ENCODE measurements at regions not wholly inside any gene's neighbourhood (a gene's known extent, or its start where the extent isn't known, plus 50 kb on each side); places are given as distances from the start of the nearest gene placed in this dataset.

DNA sequence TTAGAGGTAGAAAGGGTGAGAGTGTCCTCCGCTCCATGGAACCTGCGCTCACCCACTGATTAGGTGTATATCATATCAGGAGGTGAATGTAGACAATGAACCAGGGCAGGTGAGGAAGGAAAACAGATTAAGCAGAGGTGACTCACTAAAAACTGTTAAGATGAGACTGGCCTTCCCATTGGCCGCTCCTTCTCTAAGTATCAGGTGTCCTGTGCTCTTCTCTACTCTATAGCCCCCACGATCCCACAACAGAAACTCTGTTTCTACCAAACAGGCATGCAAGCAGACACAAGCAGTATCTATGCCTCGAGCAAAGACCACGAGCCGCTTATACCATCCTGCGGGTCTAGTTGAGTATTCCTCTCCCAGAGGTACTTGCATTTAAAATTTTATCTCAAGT, 103.1 kb downstream of the SNX19 start:
- H3K23ac ChIP-seq (ENCODE audit: insufficient read length, low read depth, low read length) = no peak overlapping the region

More for the DNA sequence above, 103.1 kb downstream of the SNX19 start:
- no peaks in the 10 kb centered on the region for H3K9me3 Mint-ChIP-seq
- H3K4me2 ChIP-seq (ENCODE audit: insufficient read depth, insufficient read length, low read length) = no peak overlapping the region
- no peak overlapping the region for H2AFZ ChIP-seq (ENCODE audit: low read length)
- no peak overlapping the region for H4K91ac ChIP-seq (ENCODE audit: insufficient read length, low read depth, low read length)
- no peak overlapping the region for H3K14ac ChIP-seq (ENCODE audit: insufficient read depth, low read length)
- no peaks in the 10 kb centered on the region for H3K79me2 ChIP-seq (ENCODE audit: insufficient read depth, low read length)
- H2BK12ac ChIP-seq (ENCODE audit: insufficient read length, low read depth, low read length) = no peak overlapping the region
- WGBS (ENCODE audit: extremely low coverage, insufficient read length, low lambda C conversion rate) = no CpG with 5 or more reads among the region's 8 CpGs
- H2AK5ac ChIP-seq (ENCODE audit: insufficient read length, low read length) = no peak overlapping the region
- H3K27ac ChIP-seq (ENCODE audit: insufficient read length, low read depth, low read length) = no peak overlapping the region
- peaks cover 5% of the 10 kb centered on the region; the same call in 1 of the 2 replicates for H3K27me3 Mint-ChIP-seq (ENCODE audit: low read depth)
- H3K4me1 Mint-ChIP-seq = peaks cover 10 to 15% of the 10 kb centered on the region in 2 experiments
- no peak overlapping the region for H2BK15ac ChIP-seq (ENCODE audit: low read depth, low read length)
- H3K27me3 ChIP-seq (ENCODE audit: insufficient read depth, low read length) = no peaks in the 10 kb centered on the region; the same call in 1 of the 2 replicates
- H4K5ac ChIP-seq (ENCODE audit: insufficient read length, low read depth, low read length) = no peak overlapping the region
- no peaks in the 10 kb centered on the region for H3K79me1 ChIP-seq (ENCODE audit: insufficient read depth, low read depth, low read length, poor library complexity, severe bottlenecking)
- no peak overlapping the region for H2BK120ac ChIP-seq (ENCODE audit: low read depth, low read length, poor library complexity, severe bottlenecking)
- TF ChIP-seq, protein P1, sequence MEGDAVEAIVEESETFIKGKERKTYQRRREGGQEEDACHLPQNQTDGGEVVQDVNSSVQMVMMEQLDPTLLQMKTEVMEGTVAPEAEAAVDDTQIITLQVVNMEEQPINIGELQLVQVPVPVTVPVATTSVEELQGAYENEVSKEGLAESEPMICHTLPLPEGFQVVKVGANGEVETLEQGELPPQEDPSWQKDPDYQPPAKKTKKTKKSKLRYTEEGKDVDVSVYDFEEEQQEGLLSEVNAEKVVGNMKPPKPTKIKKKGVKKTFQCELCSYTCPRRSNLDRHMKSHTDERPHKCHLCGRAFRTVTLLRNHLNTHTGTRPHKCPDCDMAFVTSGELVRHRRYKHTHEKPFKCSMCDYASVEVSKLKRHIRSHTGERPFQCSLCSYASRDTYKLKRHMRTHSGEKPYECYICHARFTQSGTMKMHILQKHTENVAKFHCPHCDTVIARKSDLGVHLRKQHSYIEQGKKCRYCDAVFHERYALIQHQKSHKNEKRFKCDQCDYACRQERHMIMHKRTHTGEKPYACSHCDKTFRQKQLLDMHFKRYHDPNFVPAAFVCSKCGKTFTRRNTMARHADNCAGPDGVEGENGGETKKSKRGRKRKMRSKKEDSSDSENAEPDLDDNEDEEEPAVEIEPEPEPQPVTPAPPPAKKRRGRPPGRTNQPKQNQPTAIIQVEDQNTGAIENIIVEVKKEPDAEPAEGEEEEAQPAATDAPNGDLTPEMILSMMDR (conservative IDR thresholded peaks at IDR 0.05) = no peak
- H3K4ac ChIP-seq (ENCODE audit: low read depth, low read length) = no peak overlapping the region
- H3K56ac ChIP-seq (ENCODE audit: insufficient read length, low read depth, low read length) = no peak overlapping the region
- H3K18ac ChIP-seq (ENCODE audit: insufficient read length, low read depth, low read length) = no peak overlapping the region
- H4K8ac ChIP-seq (replicated peaks; ENCODE audit: insufficient read length, low read depth, low read length) = no peak overlapping the region
- H2BK5ac ChIP-seq (ENCODE audit: insufficient read length, low read length) = no peak overlapping the region
- peaks cover 2% of the 10 kb centered on the region; the same call in 1 of the 2 replicates for H3K4me1 ChIP-seq (ENCODE audit: insufficient read depth, low read length)
- H3K9ac ChIP-seq (ENCODE audit: extremely low read depth, insufficient read length, low read length) = no peak overlapping the region
- H2BK20ac ChIP-seq (ENCODE audit: low read depth, low read length, poor library complexity, severe bottlenecking) = no peak overlapping the region
- no peaks in the 10 kb centered on the region for H3K36me3 Mint-ChIP-seq (ENCODE audit: insufficient read depth in 1 of 3, low read depth in 3 of 3)
- H3K27ac Mint-ChIP-seq = no peak overlapping the region; a peak in 1 of 7 replicates
- no peaks in the 10 kb centered on the region for H4K20me1 ChIP-seq (ENCODE audit: control insufficient read depth, insufficient read depth, insufficient read length)
- no peaks in the 10 kb centered on the region for H3K23me2 ChIP-seq (ENCODE audit: insufficient read length, low read depth, low read length, poor library complexity, severe bottlenecking)
- no peak for DNase-seq
- no peaks in the 10 kb centered on the region for H3K9me3 ChIP-seq (ENCODE audit: control insufficient read depth, low read depth, low read length)
- H3K4me3 Mint-ChIP-seq = no peak overlapping the region
- no peak overlapping the region for H3T11ph ChIP-seq (ENCODE audit: low read length)

All from H9 (cell line).